HepG2 (cell line): ENCODE measurements at regions not wholly inside any gene's neighbourhood (a gene's known extent, or its start where the extent isn't known, plus 50 kb on each side); places are given as distances from the start of the nearest gene placed in this dataset.

Experiments
- ATAC-seq: fragments of 200-7000 bp; cut with Tn5 transposase; 3 replicates; pipeline ENCODE4 v1.9.1; 2020; ENCODE audit warnings: mild to moderate bottlenecking, moderate library complexity
- BruUV-seq: library from RNA; stranded (reverse); fragments of 400-500 nt; replicated peaks from 2 replicates; lab custom pipeline; 2021; lab: Mats Ljungman, UMichigan
- CTCF ChIA-PET: fragments of 300-600 bp; formaldehyde crosslinking; extraction: SDS; loops from one replicate; lab custom pipeline; 2021; ENCODE audit warnings: low total read pairs, inconsistent platforms, low intra/inter-chr PET ratio; lab: Yijun Ruan, JAX
- POLR2A ChIA-PET: fragments of 350-600 bp; sonication (Branson Sonifier 250); formaldehyde crosslinking; loops from one replicate; lab custom pipeline; 2020; ENCODE audit warnings: antibody characterized with exemption, inconsistent platforms; lab: Yijun Ruan, JAX
- DNase-seq: peaks from one replicate; pipeline ENCODE4 v3.0.0-alpha.2; 2015; ENCODE audit warnings: low spot score
- FAIRE-seq: peaks from 3 replicates; lab custom pipeline; 2011; peaks lifted over from hg19 to GRCh38; lab: Jason Lieb, UNC
- H2AFZ ChIP-seq: one replicate; pipeline ENCODE4 v1.6.1; 2011; ENCODE audit warnings: low read length, inconsistent platforms
- H3K27ac ChIP-seq: fragments of 300-600 bp; 3 replicates; pipeline ENCODE4 v1.8.0; 2011; ENCODE audit warnings: mixed run types, mild to moderate bottlenecking, mixed read lengths, low read length, inconsistent platforms; ENCODE audit not compliant: insufficient read depth; ENCODE audit errors: extremely low read length
- H3K27me3 ChIP-seq, 2 experiments: fragments of 200-600 bp in 1 of 2; 2 replicates in 1 of 2; 3 replicates in 1 of 2; pipeline versions ENCODE4 v1.6.0 to v1.8.0; 2011; ENCODE audit warnings: low read length in 2 of 2, mild to moderate bottlenecking in 2 of 2, moderate library complexity in 2 of 2, inconsistent platforms in 1 of 2; ENCODE audit not compliant: insufficient read depth in 2 of 2, control insufficient read depth in 1 of 2
- H3K36me3 ChIP-seq, 2 experiments: fragments of 200-600 bp in 1 of 2; replicated peaks in 1 of 2; 2 replicates in 1 of 2; 3 replicates in 1 of 2; pipeline versions ENCODE4 v1.5.1 to v1.8.0; 2011; ENCODE audit warnings: low read length in 2 of 2, inconsistent platforms in 1 of 2; ENCODE audit not compliant: insufficient read depth in 2 of 2, control insufficient read depth in 1 of 2
- H3K4me1 ChIP-seq: 2 replicates; pipeline ENCODE4 v1.5.1; 2012; ENCODE audit warnings: low read length, inconsistent platforms; ENCODE audit not compliant: insufficient read depth
- H3K4me2 ChIP-seq: 2 replicates; pipeline ENCODE4 v1.6.0; 2011; ENCODE audit warnings: low read depth, low read length, inconsistent platforms
- H3K4me3 ChIP-seq, 3 experiments: fragments of 200-600 bp in 1 of 3; sonication (generic), shearing (Covaris generic) in 1 of 3; replicated peaks in 1 of 3; 2 replicates each; pipeline ENCODE4 v1.5.1; 2011 to 2016; ENCODE audit warnings: low read length in 3 of 3, inconsistent platforms in 2 of 3, low read depth in 2 of 3, mild to moderate bottlenecking in 2 of 3, control low read depth in 1 of 3, mixed read lengths in 1 of 3; ENCODE audit not compliant: insufficient read depth in 1 of 3
- H3K79me2 ChIP-seq: one replicate; pipeline ENCODE4 v1.6.1; 2011; ENCODE audit warnings: low read length, inconsistent platforms; ENCODE audit not compliant: insufficient read depth
- H3K9ac ChIP-seq: 2 replicates; pipeline ENCODE4 v1.6.0; 2011; ENCODE audit warnings: mild to moderate bottlenecking, low read depth, low read length, inconsistent platforms; ENCODE audit not compliant: insufficient read depth
- H3K9me3 ChIP-seq: 2 replicates; pipeline ENCODE4 v1.5.1; 2012; ENCODE audit warnings: mild to moderate bottlenecking, low read length
- H4K20me1 ChIP-seq: 2 replicates; pipeline ENCODE4 v1.6.0; 2011; ENCODE audit warnings: inconsistent platforms, mild to moderate bottlenecking, low read length, moderate library complexity; ENCODE audit not compliant: insufficient read depth
- AKNA ChIP-seq: sonication (generic); formaldehyde crosslinking; IDR thresholded peaks from 2 replicates; pipeline ENCODE4 v1.4.0; 2020; ENCODE audit warnings: missing genetic modification reagents, borderline replicate concordance
- KLF16 ChIP-seq, 2 experiments: sonication (generic) in 1 of 2; formaldehyde crosslinking in 1 of 2; IDR thresholded peaks; 2 replicates each; pipeline versions ENCODE4 v1.6.1 to v1.8.0; 2016 to 2023; ENCODE audit warnings: missing genetic modification reagents in 2 of 2, missing compliant biosample characterization in 1 of 2
- MXD3 ChIP-seq: IDR thresholded peaks from 2 replicates; pipeline ENCODE4 v1.6.1; 2016; ENCODE audit warnings: mild to moderate bottlenecking, missing biosample characterization, missing genetic modification reagents
- STAG1 ChIP-seq: sonication (generic); formaldehyde crosslinking; IDR thresholded peaks from 2 replicates; pipeline ENCODE4 v1.4.0; 2020; ENCODE audit warnings: missing genetic modification reagents
- ZBTB2 ChIP-seq: sonication (generic); formaldehyde crosslinking; IDR thresholded peaks from 2 replicates; pipeline ENCODE4 v1.8.0; 2022; ENCODE audit warnings: low read depth, missing genetic modification reagents
- ZNF710 ChIP-seq: sonication (generic); formaldehyde crosslinking; IDR thresholded peaks from 2 replicates; pipeline ENCODE4 v1.5.0; 2020; ENCODE audit warnings: mild to moderate bottlenecking, missing genetic modification reagents, borderline replicate concordance
- in situ Hi-C: cut with HindIII; loops from 2 replicates; pipeline ENCODE4 v1.10.0; 2017; ENCODE audit warnings: low pct_unique_long_range_greater_than_20kb; ENCODE audit not compliant: extremely low pct_ligation_motif_present
- intact Hi-C: fragments of 100-400 bp; cut with micrococcal nuclease; formaldehyde crosslinking; loops from one replicate; pipeline ENCODE4 v1.10.0; 2022; ENCODE audit not compliant: unreplicated experiment

- ChIA-PET CTCF (no interaction called here), POLR2A (no interaction called here)
- no peaks in the 10 kb centered on the region for H3K79me2 ChIP-seq
- no TSS peak for BruUV-seq
- H3K4me1 ChIP-seq = no peaks in the 10 kb centered on the region
- no peaks in the 10 kb centered on the region for H3K9me3 ChIP-seq
- H3K9ac ChIP-seq = no peak overlapping the region
- FAIRE-seq (no peak), DNase-seq (no peak), ATAC-seq (no peak)
- no peak overlapping the region for H3K27ac ChIP-seq
- in situ Hi-C loops (no loop called here), intact Hi-C loops (no loop called here)
- no peak overlapping the region for H3K4me3 ChIP-seq
- H2AFZ ChIP-seq = no peak overlapping the region
- H3K36me3 ChIP-seq = no peaks in the 10 kb centered on the region
- no peaks in the 10 kb centered on the region for H4K20me1 ChIP-seq
- H3K4me2 ChIP-seq = no peak overlapping the region
- TF ChIP-seq AKNA (CRISPR knock-in tag) (no peak), STAG1 (CRISPR knock-in tag) (no peak), KLF16 (CRISPR knock-in tag; IDR thresholded peaks at IDR 0.05) (no peak), MXD3 (CRISPR knock-in tag) (no peak), ZNF710 (CRISPR knock-in tag) (no peak), ZBTB2 (CRISPR knock-in tag) (no peak)
- H3K27me3 ChIP-seq = no peaks in the 10 kb centered on the region
These were observed 95.9 kb upstream of the GALNTL6 start for GRCh38 chr4:171717231-171717741.
